ENCODE measurements at regions not wholly inside any gene's neighbourhood (a gene's known extent, or its start where the extent isn't known, plus 50 kb on each side); places are given as distances from the start of the nearest gene placed in this dataset.
A peak's percentile ranks its signal among the peaks of the same experiment; 100 is the strongest.

- DNase-seq (no peak), ATAC-seq (ENCODE audit: low read depth) (no peak)
- peaks cover 16% of the 10 kb centered on the region for H3K4me1 Mint-ChIP-seq
- no peaks in the 10 kb centered on the region for H3K9me3 Mint-ChIP-seq
- no peak overlapping the region for H3K27ac Mint-ChIP-seq
- H3K27me3 Mint-ChIP-seq, result peaks cover 75% of the 10 kb centered on the region
- peaks cover 2% of the 10 kb centered on the region for H3K36me3 Mint-ChIP-seq
- H3K4me3 Mint-ChIP-seq, result peak overlapping the region; percentile 83
- POLR2A ChIA-PET, result no interaction called here
These were observed 145.6 kb upstream of the ZNF536 start for GRCh38 chr19:30226464-30227011.

GRCh38 chr19:30227012-30227621 is 145.1 kb upstream of the ZNF536 start:
- H3K4me3 Mint-ChIP-seq, result peak overlapping the region; percentile 83
- no peaks in the 10 kb centered on the region for H3K9me3 Mint-ChIP-seq

GRCh38 chr19:30227661-30228112 is 144.5 kb upstream of the ZNF536 start:
- peak; percentile 65 for ATAC-seq (ENCODE audit: low read depth)
- POLR2A ChIA-PET, result no interaction called here
- DNase-seq, result peak; percentile 82
- no peaks in the 10 kb centered on the region for H3K9me3 Mint-ChIP-seq
- peaks cover 16% of the 10 kb centered on the region for H3K4me1 Mint-ChIP-seq
- H3K4me3 Mint-ChIP-seq, result peak overlapping the region; percentile 48
- H3K27ac Mint-ChIP-seq, result no peak overlapping the region
- peaks cover 2% of the 10 kb centered on the region for H3K36me3 Mint-ChIP-seq
- peaks cover 71% of the 10 kb centered on the region for H3K27me3 Mint-ChIP-seq

More at GRCh38 chr19:30227012-30227621, 145.1 kb upstream of the ZNF536 start:
- Mint-ChIP-seq H3K4me1 (peaks cover 16% of the 10 kb centered on the region), H3K27me3 (peaks cover 71% of the 10 kb centered on the region), H3K36me3 (peaks cover 2% of the 10 kb centered on the region), H3K27ac (peak overlapping the region; percentile 67)
- DNase-seq (no peak), ATAC-seq (ENCODE audit: low read depth) (no peak)
- POLR2A ChIA-PET, result no interaction called here

GRCh38 chr19:30228113-30228834 is 143.9 kb upstream of the ZNF536 start:
- H3K27ac Mint-ChIP-seq, result no peak overlapping the region
- no peaks in the 10 kb centered on the region for H3K9me3 Mint-ChIP-seq
- POLR2A ChIA-PET, result no interaction called here
- H3K27me3 Mint-ChIP-seq, result peaks cover 66% of the 10 kb centered on the region
- peaks cover 16% of the 10 kb centered on the region for H3K4me1 Mint-ChIP-seq
- peaks cover 2% of the 10 kb centered on the region for H3K36me3 Mint-ChIP-seq
- ATAC-seq (ENCODE audit: low read depth) (no peak), DNase-seq (no peak)
- H3K4me3 Mint-ChIP-seq, result peak overlapping the region; percentile 48

- H3K36me3 Mint-ChIP-seq, result peaks cover 2% of the 10 kb centered on the region
- peak overlapping the region; percentile 35 for H3K4me3 Mint-ChIP-seq
- H3K27ac Mint-ChIP-seq, result no peak overlapping the region
- no peak for DNase-seq
- no peaks in the 10 kb centered on the region for H3K9me3 Mint-ChIP-seq
- no peak for ATAC-seq (ENCODE audit: low read depth)
- POLR2A ChIA-PET, result no interaction called here
- peaks cover 60% of the 10 kb centered on the region for H3K27me3 Mint-ChIP-seq
- peaks cover 15% of the 10 kb centered on the region for H3K4me1 Mint-ChIP-seq
These were observed 143.2 kb upstream of the ZNF536 start for GRCh38 chr19:30228835-30229524.

GRCh38 chr19:30229525-30230174 is 142.5 kb upstream of the ZNF536 start:
- no peak for DNase-seq
- Mint-ChIP-seq H3K36me3 (peaks cover 2% of the 10 kb centered on the region), H3K27me3 (peaks cover 54% of the 10 kb centered on the region), H3K4me1 (peaks cover 15% of the 10 kb centered on the region), H3K4me3 (no peak overlapping the region), H3K27ac (no peak overlapping the region), H3K9me3 (no peaks in the 10 kb centered on the region)
- POLR2A ChIA-PET, result no interaction called here
- no peak for ATAC-seq (ENCODE audit: low read depth)

DNA sequence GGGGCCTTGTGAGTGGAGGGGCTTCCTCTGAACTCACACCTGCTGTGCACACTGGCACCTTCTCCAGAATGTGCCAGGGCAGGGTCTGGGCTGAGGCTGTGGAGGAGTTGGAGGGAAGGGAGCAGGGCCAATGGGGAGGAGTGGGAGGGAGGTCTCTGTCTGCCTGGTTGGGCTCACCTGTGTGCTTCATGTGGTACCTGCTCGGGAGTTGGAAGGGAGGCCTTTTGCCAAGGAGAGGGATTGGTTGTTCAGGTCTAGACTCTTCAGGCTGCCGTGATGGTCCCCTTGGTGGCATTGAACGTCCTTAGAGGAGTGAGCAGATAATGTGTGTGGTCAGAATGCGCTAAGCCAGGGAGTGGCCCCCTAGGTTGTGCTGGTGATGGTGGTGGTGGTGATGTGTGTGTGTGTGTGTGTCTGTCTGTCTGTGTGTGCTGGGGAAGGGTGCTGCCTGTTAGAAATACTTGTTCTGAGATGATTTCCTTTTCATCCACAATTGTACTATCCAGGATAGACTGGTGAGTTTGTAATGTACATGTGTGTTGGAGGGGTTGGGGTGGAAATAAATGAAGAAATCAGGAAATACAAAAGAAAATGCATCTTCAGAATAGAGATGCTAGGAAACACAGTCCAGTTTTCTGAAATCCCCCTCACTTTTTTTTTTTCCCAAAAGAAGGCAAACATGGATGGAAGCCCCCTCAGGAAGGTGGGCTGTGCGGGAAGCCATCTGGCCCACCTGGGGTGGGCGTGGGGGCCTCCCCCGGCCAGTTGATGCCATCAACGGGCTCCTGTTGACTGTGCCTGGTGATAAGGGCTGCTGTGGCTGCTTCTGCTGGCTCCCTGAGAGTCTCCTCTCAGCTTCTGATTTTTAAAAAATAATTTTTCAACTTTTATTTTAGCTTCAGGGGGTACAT is 140.5 kb upstream of the ZNF536 start:
- no peak for ATAC-seq (ENCODE audit: low read depth)
- POLR2A ChIA-PET, result no interaction called here

GRCh38 chr19:30233375-30233774 is 138.8 kb upstream of the ZNF536 start:
- peaks cover 50% of the 10 kb centered on the region for H3K27me3 Mint-ChIP-seq

More for the DNA sequence above, 140.5 kb upstream of the ZNF536 start:
- Mint-ChIP-seq H3K27me3 (peaks cover 53% of the 10 kb centered on the region), H3K9me3 (no peaks in the 10 kb centered on the region), H3K4me1 (peaks cover 5% of the 10 kb centered on the region), H3K36me3 (peaks cover 2% of the 10 kb centered on the region), H3K4me3 (no peak overlapping the region), H3K27ac (no peak overlapping the region)
- DNase-seq, result no peak

DNA sequence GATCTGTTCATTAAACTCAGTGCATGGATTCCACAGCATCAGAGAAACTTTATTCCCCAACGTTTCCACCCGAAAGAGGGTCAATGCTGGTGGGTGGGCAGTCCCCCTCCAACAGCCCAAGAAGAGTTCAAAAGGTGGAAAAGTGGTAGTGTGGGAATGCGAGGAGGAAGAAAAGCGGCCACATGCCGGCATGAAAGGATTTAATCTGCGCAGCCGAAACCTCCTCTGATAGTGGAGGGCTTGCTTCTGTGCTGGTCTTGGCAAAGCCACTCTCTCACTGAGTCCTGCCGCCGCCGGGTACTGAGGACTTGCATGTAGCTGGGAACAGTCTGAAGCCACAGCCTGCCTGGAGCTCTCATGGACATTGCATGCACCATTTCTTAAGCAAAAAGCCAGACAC is 136.2 kb upstream of the ZNF536 start:
- H3K27me3 Mint-ChIP-seq, result peaks cover 28% of the 10 kb centered on the region
- no peak overlapping the region for H3K4me3 Mint-ChIP-seq
- POLR2A ChIA-PET, result no interaction called here
- DNase-seq, result no peak
- H3K36me3 Mint-ChIP-seq, result no peaks in the 10 kb centered on the region
- H3K4me1 Mint-ChIP-seq, result no peaks in the 10 kb centered on the region
- ATAC-seq (ENCODE audit: low read depth), result no peak
- no peaks in the 10 kb centered on the region for H3K9me3 Mint-ChIP-seq
- H3K27ac Mint-ChIP-seq, result no peak overlapping the region

More at GRCh38 chr19:30233375-30233774, 138.8 kb upstream of the ZNF536 start:
- H3K27ac Mint-ChIP-seq, result no peak overlapping the region
- no peak for ATAC-seq (ENCODE audit: low read depth)
- DNase-seq, result no peak
- POLR2A ChIA-PET, result no interaction called here
- H3K36me3 Mint-ChIP-seq, result no peaks in the 10 kb centered on the region
- no peaks in the 10 kb centered on the region for H3K4me1 Mint-ChIP-seq
- no peaks in the 10 kb centered on the region for H3K9me3 Mint-ChIP-seq
- no peak overlapping the region for H3K4me3 Mint-ChIP-seq

DNA sequence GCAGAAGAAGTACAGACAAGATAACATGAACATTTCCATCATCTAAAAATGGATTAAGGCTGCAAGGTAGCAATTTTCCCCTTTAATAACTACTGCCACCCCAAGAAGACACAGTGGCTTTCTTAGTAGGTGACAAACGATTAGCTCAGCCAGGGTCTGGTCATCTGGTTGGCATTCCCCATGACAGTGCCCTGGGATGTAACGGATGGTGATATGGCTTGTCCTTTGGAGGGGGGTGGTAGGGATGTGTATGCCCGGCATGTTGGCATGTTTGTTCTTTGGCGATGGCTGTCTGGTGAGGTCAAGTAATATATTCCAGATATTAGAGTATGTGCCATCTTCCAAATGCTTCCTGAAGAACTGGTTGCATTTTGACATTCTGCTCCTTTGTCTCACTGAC is 135.6 kb upstream of the ZNF536 start:
- Mint-ChIP-seq H3K9me3 (no peaks in the 10 kb centered on the region), H3K4me3 (no peak overlapping the region), H3K27me3 (peaks cover 25% of the 10 kb centered on the region), H3K27ac (no peak overlapping the region), H3K36me3 (no peaks in the 10 kb centered on the region), H3K4me1 (no peaks in the 10 kb centered on the region)
- ATAC-seq (ENCODE audit: low read depth), result no peak
- no peak for DNase-seq
- POLR2A ChIA-PET, result no interaction called here

GRCh38 chr19:30237140-30237539 is 135.0 kb upstream of the ZNF536 start:
- peaks cover 26% of the 10 kb centered on the region for H3K27me3 Mint-ChIP-seq
- no peaks in the 10 kb centered on the region for H3K9me3 Mint-ChIP-seq
- ATAC-seq (ENCODE audit: low read depth) (no peak), DNase-seq (no peak)
- H3K27ac Mint-ChIP-seq, result no peak overlapping the region
- no peaks in the 10 kb centered on the region for H3K36me3 Mint-ChIP-seq
- H3K4me1 Mint-ChIP-seq, result no peaks in the 10 kb centered on the region
- POLR2A ChIA-PET, result no interaction called here
- no peak overlapping the region for H3K4me3 Mint-ChIP-seq

DNA sequence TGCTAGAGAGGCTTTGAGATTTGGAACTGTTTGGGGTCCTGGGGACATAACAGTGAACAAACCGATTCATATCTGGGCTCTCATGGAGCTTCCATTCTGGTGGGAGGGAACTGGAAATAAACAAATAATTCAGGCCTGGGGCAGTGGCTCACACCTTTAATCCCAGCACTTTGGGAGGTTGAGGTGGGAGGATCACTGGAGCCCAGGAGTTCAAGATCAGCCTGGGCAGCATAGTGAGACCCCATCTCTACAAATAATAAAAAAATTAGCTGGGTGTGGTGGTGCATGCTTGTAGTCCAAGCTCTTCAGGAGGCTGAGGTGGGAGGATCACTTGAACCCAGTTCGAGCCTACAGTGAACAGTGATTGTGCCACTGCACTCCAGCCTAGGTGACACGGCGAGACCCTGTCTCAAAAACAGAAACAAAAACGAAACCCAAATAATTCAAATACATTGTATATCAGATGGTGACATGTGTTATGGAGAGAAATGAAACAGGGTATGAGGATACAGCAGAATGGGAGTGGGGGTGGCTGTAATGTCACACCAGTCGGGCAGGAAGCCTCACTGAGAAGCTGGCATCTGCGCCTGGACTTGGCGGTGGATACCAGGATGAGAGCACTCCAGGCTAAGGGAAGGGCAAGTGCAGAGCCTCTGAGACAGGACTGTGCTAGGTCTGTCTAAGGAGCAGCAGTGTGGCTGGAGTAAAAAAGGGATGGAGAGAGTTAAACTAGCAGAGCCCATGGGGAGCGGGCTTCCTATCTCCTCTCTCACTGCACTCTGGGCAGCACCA is 131.1 kb upstream of the ZNF536 start:
- H3K36me3 Mint-ChIP-seq, result no peaks in the 10 kb centered on the region
- peaks cover 17% of the 10 kb centered on the region for H3K27me3 Mint-ChIP-seq
- DNase-seq (no peak), ATAC-seq (ENCODE audit: low read depth) (no peak)
- POLR2A ChIA-PET, result no interaction called here
- H3K27ac Mint-ChIP-seq, result no peak overlapping the region
- no peak overlapping the region for H3K4me3 Mint-ChIP-seq
- H3K4me1 Mint-ChIP-seq, result no peaks in the 10 kb centered on the region
- H3K9me3 Mint-ChIP-seq, result no peaks in the 10 kb centered on the region

All from activated naive CD8-positive, alpha-beta T cell treated with anti-CD3 and anti-CD28 coated beads, Interleukin-2, amount 10 ng/mL, durations not matched to agents 7 days and 5 days (primary cell).